Panc1 (cell line): ENCODE measurements at regions not wholly inside any gene's neighbourhood (a gene's known extent, or its start where the extent isn't known, plus 50 kb on each side); places are given as distances from the start of the nearest gene placed in this dataset.

Source experiments
- POLR2AphosphoS5 ChIP-seq: IDR thresholded peaks from 2 replicates; pipeline ENCODE4 v1.6.1; 2012; ENCODE audit warnings: mild to moderate bottlenecking, low read depth, low read length, moderate library complexity
- TF ChIP-seq, protein P1 (sequence below): fragments of 450-650 bp; IDR thresholded peaks from 2 replicates; pipeline ENCODE4 v1.5.1; 2017; ENCODE audit warnings: mild to moderate bottlenecking
- TF ChIP-seq, protein P2 (sequence below), 2 experiments: IDR thresholded peaks; 2 replicates each; pipeline ENCODE4 v1.6.1; 2011 to 2012; ENCODE audit warnings: low read depth in 2 of 2, control low read depth in 1 of 2, low read length in 1 of 2, mild to moderate bottlenecking in 1 of 2, moderate library complexity in 1 of 2; ENCODE audit not compliant: insufficient read depth in 1 of 2

DNA sequence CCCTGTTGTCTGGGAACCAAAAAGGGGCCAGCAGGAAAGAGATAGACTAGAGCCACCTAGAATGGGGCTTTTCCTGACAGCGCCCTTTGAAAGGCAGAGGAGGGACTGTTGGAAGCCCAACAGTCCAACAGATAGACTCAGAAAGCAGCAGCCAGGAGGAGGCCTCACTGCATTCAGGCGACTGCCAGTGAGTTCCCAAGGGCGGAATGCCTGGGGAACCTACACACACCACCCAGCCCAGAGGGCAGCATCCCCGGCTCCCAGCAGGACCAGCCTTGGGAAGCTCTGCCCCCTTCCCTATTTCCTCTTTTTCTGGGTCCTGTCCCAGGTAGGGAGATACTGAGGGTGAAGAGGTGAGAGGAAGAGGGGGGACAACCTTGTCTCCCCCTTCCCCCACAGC lies 192.4 kb upstream of the KLF4 start:
- TF ChIP-seq, protein P1, sequence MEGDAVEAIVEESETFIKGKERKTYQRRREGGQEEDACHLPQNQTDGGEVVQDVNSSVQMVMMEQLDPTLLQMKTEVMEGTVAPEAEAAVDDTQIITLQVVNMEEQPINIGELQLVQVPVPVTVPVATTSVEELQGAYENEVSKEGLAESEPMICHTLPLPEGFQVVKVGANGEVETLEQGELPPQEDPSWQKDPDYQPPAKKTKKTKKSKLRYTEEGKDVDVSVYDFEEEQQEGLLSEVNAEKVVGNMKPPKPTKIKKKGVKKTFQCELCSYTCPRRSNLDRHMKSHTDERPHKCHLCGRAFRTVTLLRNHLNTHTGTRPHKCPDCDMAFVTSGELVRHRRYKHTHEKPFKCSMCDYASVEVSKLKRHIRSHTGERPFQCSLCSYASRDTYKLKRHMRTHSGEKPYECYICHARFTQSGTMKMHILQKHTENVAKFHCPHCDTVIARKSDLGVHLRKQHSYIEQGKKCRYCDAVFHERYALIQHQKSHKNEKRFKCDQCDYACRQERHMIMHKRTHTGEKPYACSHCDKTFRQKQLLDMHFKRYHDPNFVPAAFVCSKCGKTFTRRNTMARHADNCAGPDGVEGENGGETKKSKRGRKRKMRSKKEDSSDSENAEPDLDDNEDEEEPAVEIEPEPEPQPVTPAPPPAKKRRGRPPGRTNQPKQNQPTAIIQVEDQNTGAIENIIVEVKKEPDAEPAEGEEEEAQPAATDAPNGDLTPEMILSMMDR = no peak
- TF ChIP-seq, protein P2, sequence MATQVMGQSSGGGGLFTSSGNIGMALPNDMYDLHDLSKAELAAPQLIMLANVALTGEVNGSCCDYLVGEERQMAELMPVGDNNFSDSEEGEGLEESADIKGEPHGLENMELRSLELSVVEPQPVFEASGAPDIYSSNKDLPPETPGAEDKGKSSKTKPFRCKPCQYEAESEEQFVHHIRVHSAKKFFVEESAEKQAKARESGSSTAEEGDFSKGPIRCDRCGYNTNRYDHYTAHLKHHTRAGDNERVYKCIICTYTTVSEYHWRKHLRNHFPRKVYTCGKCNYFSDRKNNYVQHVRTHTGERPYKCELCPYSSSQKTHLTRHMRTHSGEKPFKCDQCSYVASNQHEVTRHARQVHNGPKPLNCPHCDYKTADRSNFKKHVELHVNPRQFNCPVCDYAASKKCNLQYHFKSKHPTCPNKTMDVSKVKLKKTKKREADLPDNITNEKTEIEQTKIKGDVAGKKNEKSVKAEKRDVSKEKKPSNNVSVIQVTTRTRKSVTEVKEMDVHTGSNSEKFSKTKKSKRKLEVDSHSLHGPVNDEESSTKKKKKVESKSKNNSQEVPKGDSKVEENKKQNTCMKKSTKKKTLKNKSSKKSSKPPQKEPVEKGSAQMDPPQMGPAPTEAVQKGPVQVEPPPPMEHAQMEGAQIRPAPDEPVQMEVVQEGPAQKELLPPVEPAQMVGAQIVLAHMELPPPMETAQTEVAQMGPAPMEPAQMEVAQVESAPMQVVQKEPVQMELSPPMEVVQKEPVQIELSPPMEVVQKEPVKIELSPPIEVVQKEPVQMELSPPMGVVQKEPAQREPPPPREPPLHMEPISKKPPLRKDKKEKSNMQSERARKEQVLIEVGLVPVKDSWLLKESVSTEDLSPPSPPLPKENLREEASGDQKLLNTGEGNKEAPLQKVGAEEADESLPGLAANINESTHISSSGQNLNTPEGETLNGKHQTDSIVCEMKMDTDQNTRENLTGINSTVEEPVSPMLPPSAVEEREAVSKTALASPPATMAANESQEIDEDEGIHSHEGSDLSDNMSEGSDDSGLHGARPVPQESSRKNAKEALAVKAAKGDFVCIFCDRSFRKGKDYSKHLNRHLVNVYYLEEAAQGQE (IDR thresholded peaks at IDR 0.05; ENCODE audit: insufficient read depth in 1 of 2, low read depth in 2 of 2, low read length in 1 of 2) = no peak
- TF ChIP-seq POLR2AphosphoS5 = no peak
